NT2/D1 (cell line): ENCODE measurements at regions not wholly inside any gene's neighbourhood (a gene's known extent, or its start where the extent isn't known, plus 50 kb on each side); places are given as distances from the start of the nearest gene placed in this dataset.

Source experiments
- SUZ12 ChIP-seq: IDR thresholded peaks from 2 replicates; pipeline ENCODE4 v1.6.1; 2011; ENCODE audit not compliant: insufficient read length, insufficient read depth; ENCODE audit errors: extremely low read depth
- YY1 ChIP-seq: IDR thresholded peaks from 2 replicates; pipeline ENCODE4 v1.6.1; 2011; ENCODE audit not compliant: insufficient read length, insufficient read depth
- ZNF274 ChIP-seq: IDR thresholded peaks from 2 replicates; pipeline ENCODE4 v1.6.1; 2011; ENCODE audit warnings: mild to moderate bottlenecking, low read depth, low read length

- TF ChIP-seq ZNF274 (no peak), YY1 (no peak), SUZ12 (no peak)
Measured at GRCh38 chr7:145916776-145917175, 199.8 kb upstream of the CNTNAP2 start.
